ENCODE measurements at regions not wholly inside any gene's neighbourhood (a gene's known extent, or its start where the extent isn't known, plus 50 kb on each side); places are given as distances from the start of the nearest gene placed in this dataset.
"Not testable (repeated sequence)": the region's sequence is repeated elsewhere in the genome, so short reads cannot be mapped to it uniquely, and the experiment has no call there.

GRCh38 chr12:102323799-102324198 lies 126.2 kb upstream of the PMCH start:
- DNase-seq (ENCODE audit: low read depth), result no peak
- TF ChIP-seq CTCF (conservative IDR thresholded peaks at IDR 0.05; ENCODE audit: low read depth, low read length), result no peak
- H3K4me3 ChIP-seq (ENCODE audit: low read length), result no peak overlapping the region

GRCh38 chr12:102322254-102322653 lies 124.6 kb upstream of the PMCH start:
- no peak for DNase-seq (ENCODE audit: low read depth)
- TF ChIP-seq CTCF (conservative IDR thresholded peaks at IDR 0.05; ENCODE audit: low read depth, low read length), result no peak
- H3K4me3 ChIP-seq (ENCODE audit: low read length), result no peak overlapping the region

GRCh38 chr12:102321305-102322082 lies 123.9 kb upstream of the PMCH start:
- DNase-seq (ENCODE audit: low read depth), result no peak
- H3K4me3 ChIP-seq (ENCODE audit: low read length), result no peak overlapping the region
- TF ChIP-seq CTCF (conservative IDR thresholded peaks at IDR 0.05; ENCODE audit: low read depth, low read length), result no peak

- no peak for DNase-seq (ENCODE audit: low read depth)
- TF ChIP-seq CTCF (conservative IDR thresholded peaks at IDR 0.05; ENCODE audit: low read depth, low read length), result no peak
- no peak overlapping the region for H3K4me3 ChIP-seq (ENCODE audit: low read length)
Measured at GRCh38 chr12:102317155-102317554, 119.5 kb upstream of the PMCH start.

GRCh38 chr12:102316723-102317122 lies 119.1 kb upstream of the PMCH start:
- no peak for TF ChIP-seq CTCF (conservative IDR thresholded peaks at IDR 0.05; ENCODE audit: low read depth, low read length)
- DNase-seq (ENCODE audit: low read depth), result no peak
- no peak overlapping the region for H3K4me3 ChIP-seq (ENCODE audit: low read length)

- no peak for TF ChIP-seq CTCF (conservative IDR thresholded peaks at IDR 0.05; ENCODE audit: low read depth, low read length)
- no peak for DNase-seq (ENCODE audit: low read depth)
- H3K4me3 ChIP-seq (ENCODE audit: low read length), result no peak overlapping the region
Measured at GRCh38 chr12:102314821-102315220, 117.2 kb upstream of the PMCH start.

GRCh38 chr12:102313116-102313971 lies 115.7 kb upstream of the PMCH start:
- H3K4me3 ChIP-seq (ENCODE audit: low read length); DNase-seq (ENCODE audit: low read depth): not testable (repeated sequence)
